ENCODE measurements at regions not wholly inside any gene's neighbourhood (a gene's known extent, or its start where the extent isn't known, plus 50 kb on each side); places are given as distances from the start of the nearest gene placed in this dataset.

DNA sequence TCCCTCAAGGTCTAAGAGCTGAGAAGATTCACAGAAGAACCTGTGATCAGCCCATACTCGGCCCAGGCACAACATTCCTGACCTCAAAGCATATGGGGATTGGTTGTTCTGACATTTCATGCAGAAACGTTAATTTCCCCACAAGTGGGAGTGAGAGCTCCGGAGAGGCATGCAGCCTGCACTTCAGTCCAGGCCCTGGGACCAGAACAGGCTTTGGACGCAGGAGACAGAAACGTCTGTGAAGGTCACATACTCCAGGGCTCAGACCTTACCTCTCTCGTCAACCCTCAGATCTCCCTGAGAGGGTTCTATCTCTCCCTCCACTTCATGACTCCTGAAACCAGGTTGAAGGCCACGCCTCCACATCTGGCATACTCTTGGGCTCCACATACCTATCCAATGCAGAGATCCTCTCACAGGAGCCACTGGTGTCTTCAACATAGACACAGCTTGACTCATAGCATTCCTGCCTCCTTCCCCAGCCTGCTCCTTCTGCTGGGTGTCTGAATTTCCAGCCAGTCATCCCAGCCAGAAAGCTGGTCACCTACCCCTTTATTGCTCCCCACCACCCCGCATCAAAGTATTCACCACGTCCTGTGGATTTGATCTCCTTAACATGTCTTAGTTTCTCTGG is 149.2 kb downstream of the OMA1 start:
- ChIA-PET RAD21 (ENCODE audit: low non-redundant PET in 1 of 2, low total read pairs in 2 of 2, uncharacterized antibody in 2 of 2, unreplicated experiment in 2 of 2) (no interaction called here), POLR2A (no interaction called here), CTCF (no interaction called here)
- peak overlapping the region; percentile 19; the same call in 1 of the 2 replicates for H3K4me2 ChIP-seq (ENCODE audit: low read length)
- no peaks in the 10 kb centered on the region for H3K9me2 ChIP-seq (ENCODE audit: insufficient read depth)
- peaks cover 8 to 27% of the 10 kb centered on the region in 2 experiments for H3K4me1 ChIP-seq (ENCODE audit: control insufficient read depth in 1 of 2, insufficient read depth in 2 of 2, low read length in 2 of 2)
- peak; percentile 61 for ATAC-seq
- intact Hi-C loops (cut with micrococcal nuclease), result no loop called here
- no peak overlapping the region for H2AFZ ChIP-seq (ENCODE audit: low read depth, low read length, poor library complexity, severe bottlenecking)
- no peak for DNase-seq (ENCODE audit: low read depth, low spot score)
- H3K79me2 ChIP-seq (ENCODE audit: insufficient read depth, low read length), result no peaks in the 10 kb centered on the region
- no peaks in the 10 kb centered on the region for H4K20me1 ChIP-seq (ENCODE audit: insufficient read depth)
- no peak for TF ChIP-seq EZH2phosphoT487 (IDR thresholded peaks at IDR 0.05; ENCODE audit: borderline replicate concordance)
- no peak for TF ChIP-seq CBX3 (IDR thresholded peaks at IDR 0.05; ENCODE audit: low read depth)
- no peak for TF ChIP-seq ZNF274 (IDR thresholded peaks at IDR 0.05; ENCODE audit: low read depth, low read length)
- TF ChIP-seq, protein P1, sequence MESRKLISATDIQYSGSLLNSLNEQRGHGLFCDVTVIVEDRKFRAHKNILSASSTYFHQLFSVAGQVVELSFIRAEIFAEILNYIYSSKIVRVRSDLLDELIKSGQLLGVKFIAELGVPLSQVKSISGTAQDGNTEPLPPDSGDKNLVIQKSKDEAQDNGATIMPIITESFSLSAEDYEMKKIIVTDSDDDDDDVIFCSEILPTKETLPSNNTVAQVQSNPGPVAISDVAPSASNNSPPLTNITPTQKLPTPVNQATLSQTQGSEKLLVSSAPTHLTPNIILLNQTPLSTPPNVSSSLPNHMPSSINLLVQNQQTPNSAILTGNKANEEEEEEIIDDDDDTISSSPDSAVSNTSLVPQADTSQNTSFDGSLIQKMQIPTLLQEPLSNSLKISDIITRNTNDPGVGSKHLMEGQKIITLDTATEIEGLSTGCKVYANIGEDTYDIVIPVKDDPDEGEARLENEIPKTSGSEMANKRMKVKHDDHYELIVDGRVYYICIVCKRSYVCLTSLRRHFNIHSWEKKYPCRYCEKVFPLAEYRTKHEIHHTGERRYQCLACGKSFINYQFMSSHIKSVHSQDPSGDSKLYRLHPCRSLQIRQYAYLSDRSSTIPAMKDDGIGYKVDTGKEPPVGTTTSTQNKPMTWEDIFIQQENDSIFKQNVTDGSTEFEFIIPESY (IDR thresholded peaks at IDR 0.05; ENCODE audit: extremely low read depth, insufficient replicate concordance, low read length), result no peak
- no peak for TF ChIP-seq CEBPB (IDR thresholded peaks at IDR 0.05; ENCODE audit: low read depth)
- no peak for TF ChIP-seq SP1 (IDR thresholded peaks at IDR 0.05; ENCODE audit: low read depth)
- TF ChIP-seq POLR2A (IDR thresholded peaks at IDR 0.05; ENCODE audit: borderline replicate concordance, extremely low read depth, insufficient read depth, insufficient read length), result no peak
- BruUV-seq (replicated peaks), result no TSS peak
- H3K27ac ChIP-seq (ENCODE audit: low read depth, low read length), result no peak overlapping the region
- H3K36me3 ChIP-seq (ENCODE audit: control insufficient read depth in 1 of 2, insufficient read depth in 2 of 2, low read length in 2 of 2), result no peaks in the 10 kb centered on the region
- H3K9ac ChIP-seq (ENCODE audit: low read length), result no peak overlapping the region
- H3K27me3 ChIP-seq (ENCODE audit: insufficient read depth, low read length), result peaks cover 27% of the 10 kb centered on the region
- H3K4me3 ChIP-seq (replicated peaks in 1 of 2; ENCODE audit: low read depth in 1 of 2, low read length in 2 of 2), result no peak overlapping the region
- no peaks in the 10 kb centered on the region for H3K9me3 ChIP-seq (ENCODE audit: control insufficient read depth in 1 of 2, insufficient read depth in 1 of 2, low read depth in 1 of 2, low read length in 2 of 2)

DNA sequence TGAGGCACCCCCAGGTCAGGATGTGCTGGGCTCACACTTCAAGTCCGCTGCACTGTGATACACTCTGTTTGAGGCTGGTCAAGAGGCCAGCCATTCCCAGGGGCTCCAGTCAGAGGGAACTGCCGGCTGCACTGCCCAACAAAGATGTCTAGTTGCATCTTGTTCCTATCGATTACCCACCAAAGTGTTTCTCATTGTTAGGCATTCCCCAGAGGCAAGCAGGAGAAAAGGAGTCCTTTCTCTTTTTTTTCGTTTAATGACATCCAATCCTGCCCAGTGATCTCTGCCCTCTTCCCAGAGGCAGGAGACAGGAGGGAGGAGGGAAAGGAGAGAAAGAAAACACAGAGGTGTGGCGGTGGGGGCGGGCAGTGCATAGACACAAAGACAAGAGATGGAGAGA is 150.4 kb downstream of the OMA1 start:
- Histone ChIP-seq H3K4me3 (replicated peaks in 1 of 2; ENCODE audit: low read depth in 1 of 2, low read length in 2 of 2) (no peak overlapping the region), H3K9me2 (ENCODE audit: insufficient read depth) (no peaks in the 10 kb centered on the region), H3K79me2 (ENCODE audit: insufficient read depth, low read length) (no peaks in the 10 kb centered on the region), H3K36me3 (ENCODE audit: control insufficient read depth in 1 of 2, insufficient read depth in 2 of 2, low read length in 2 of 2) (no peaks in the 10 kb centered on the region), H3K27ac (ENCODE audit: low read depth, low read length) (no peak overlapping the region), H3K4me2 (ENCODE audit: low read length) (peak overlapping the region; percentile 63; the same call in 1 of the 2 replicates), H3K4me1 (ENCODE audit: control insufficient read depth in 1 of 2, insufficient read depth in 2 of 2, low read length in 2 of 2) (peaks cover 8 to 27% of the 10 kb centered on the region in 2 experiments), H2AFZ (ENCODE audit: low read depth, low read length, poor library complexity, severe bottlenecking) (no peak overlapping the region), H3K9me3 (ENCODE audit: control insufficient read depth in 1 of 2, insufficient read depth in 1 of 2, low read depth in 1 of 2, low read length in 2 of 2) (no peaks in the 10 kb centered on the region), H4K20me1 (ENCODE audit: insufficient read depth) (no peaks in the 10 kb centered on the region), H3K27me3 (ENCODE audit: insufficient read depth, low read length) (peaks cover 18% of the 10 kb centered on the region), H3K9ac (ENCODE audit: low read length) (no peak overlapping the region)
- ChIA-PET POLR2A (no interaction called here), RAD21 (ENCODE audit: low non-redundant PET in 1 of 2, low total read pairs in 2 of 2, uncharacterized antibody in 2 of 2, unreplicated experiment in 2 of 2) (no interaction called here), CTCF (no interaction called here)
- BruUV-seq (replicated peaks), result no TSS peak
- intact Hi-C loops (cut with micrococcal nuclease), result no loop called here
- no peak for ATAC-seq
- no peak for DNase-seq (ENCODE audit: low read depth, low spot score)
- TF ChIP-seq FOSL1 (IDR thresholded peaks at IDR 0.05; ENCODE audit: low read depth) (no peak), RAD21 (IDR thresholded peaks at IDR 0.05; ENCODE audit: low read depth) (no peak), EZH2phosphoT487 (IDR thresholded peaks at IDR 0.05; ENCODE audit: borderline replicate concordance) (no peak), TCF7L2 (IDR thresholded peaks at IDR 0.05; ENCODE audit: borderline replicate concordance, extremely low read depth, insufficient read depth, insufficient read length) (no peak), EZH2 (IDR thresholded peaks at IDR 0.05) (no peak), SIN3A (IDR thresholded peaks at IDR 0.05; ENCODE audit: low read depth) (no peak), POLR2AphosphoS5 (IDR thresholded peaks at IDR 0.05; ENCODE audit: low read depth, low read length) (no peak), JUND (IDR thresholded peaks at IDR 0.05) (no peak), EGR1 (IDR thresholded peaks at IDR 0.05; ENCODE audit: low read depth) (no peak), SRF (IDR thresholded peaks at IDR 0.05; ENCODE audit: low read depth) (no peak), YY1 (IDR thresholded peaks at IDR 0.05; ENCODE audit: extremely low read depth, insufficient replicate concordance, low read depth, low read length) (no peak), SP1 (IDR thresholded peaks at IDR 0.05; ENCODE audit: low read depth) (no peak)
- TF ChIP-seq, protein P1 (IDR thresholded peaks at IDR 0.05; ENCODE audit: extremely low read depth, insufficient replicate concordance, low read length), result no peak
- TF ChIP-seq, protein P2, sequence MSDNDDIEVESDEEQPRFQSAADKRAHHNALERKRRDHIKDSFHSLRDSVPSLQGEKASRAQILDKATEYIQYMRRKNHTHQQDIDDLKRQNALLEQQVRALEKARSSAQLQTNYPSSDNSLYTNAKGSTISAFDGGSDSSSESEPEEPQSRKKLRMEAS (IDR thresholded peaks at IDR 0.05), result no peak
